ENCODE measurements at regions not wholly inside any gene's neighbourhood (a gene's known extent, or its start where the extent isn't known, plus 50 kb on each side); places are given as distances from the start of the nearest gene placed in this dataset.

DNA sequence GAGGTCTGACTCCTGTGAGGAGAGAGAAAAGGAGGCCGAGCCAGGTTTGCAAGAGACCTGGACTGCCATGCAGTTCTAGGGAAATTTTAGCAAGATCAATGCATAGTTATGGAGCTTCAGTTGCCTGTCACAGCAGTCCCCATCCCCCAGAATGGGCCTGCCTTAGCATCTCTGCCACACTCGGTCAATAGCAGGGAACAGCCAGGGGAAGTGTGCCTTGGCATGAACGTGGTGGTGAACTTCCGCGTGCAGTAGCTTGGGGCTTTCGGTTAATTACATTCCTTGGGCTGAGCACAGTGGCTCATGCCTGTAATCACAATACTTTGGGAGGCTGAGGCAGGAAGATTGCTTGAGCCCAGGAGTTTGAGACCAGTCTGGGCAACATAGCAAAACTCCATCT lies 157.8 kb downstream of the TLE1 start:
- TF ChIP-seq, protein P1, sequence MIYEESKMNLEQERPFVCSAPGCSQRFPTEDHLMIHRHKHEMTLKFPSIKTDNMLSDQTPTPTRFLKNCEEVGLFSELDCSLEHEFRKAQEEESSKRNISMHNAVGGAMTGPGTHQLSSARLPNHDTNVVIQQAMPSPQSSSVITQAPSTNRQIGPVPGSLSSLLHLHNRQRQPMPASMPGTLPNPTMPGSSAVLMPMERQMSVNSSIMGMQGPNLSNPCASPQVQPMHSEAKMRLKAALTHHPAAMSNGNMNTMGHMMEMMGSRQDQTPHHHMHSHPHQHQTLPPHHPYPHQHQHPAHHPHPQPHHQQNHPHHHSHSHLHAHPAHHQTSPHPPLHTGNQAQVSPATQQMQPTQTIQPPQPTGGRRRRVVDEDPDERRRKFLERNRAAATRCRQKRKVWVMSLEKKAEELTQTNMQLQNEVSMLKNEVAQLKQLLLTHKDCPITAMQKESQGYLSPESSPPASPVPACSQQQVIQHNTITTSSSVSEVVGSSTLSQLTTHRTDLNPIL (CRISPR knock-in tag; IDR thresholded peaks at IDR 0.05), result no peak
- TF ChIP-seq MEF2A (IDR thresholded peaks at IDR 0.05; ENCODE audit: control insufficient read depth, low read depth, low read length), result no peak
- no peak for TF ChIP-seq ETV6 (IDR thresholded peaks at IDR 0.05; ENCODE audit: borderline replicate concordance in 1 of 2, low read depth in 2 of 2, low read length in 1 of 2)
- TF ChIP-seq ETV6 (CRISPR knock-in tag; IDR thresholded peaks at IDR 0.05; ENCODE audit: borderline replicate concordance), result no peak
- TF ChIP-seq CREB1 (IDR thresholded peaks at IDR 0.05), result no peak
- TF ChIP-seq CREB1 (CRISPR knock-in tag; IDR thresholded peaks at IDR 0.05), result no peak
- TF ChIP-seq KLF6 (CRISPR knock-in tag; IDR thresholded peaks at IDR 0.05; ENCODE audit: borderline replicate concordance), result no peak
- TF ChIP-seq ZBTB12 (CRISPR knock-in tag; IDR thresholded peaks at IDR 0.05), result no peak
